ENCODE measurements at regions not wholly inside any gene's neighbourhood (a gene's known extent, or its start where the extent isn't known, plus 50 kb on each side); places are given as distances from the start of the nearest gene placed in this dataset.

GRCh38 chr7:94266238-94266644 lies 128.5 kb upstream of the COL1A2 start:
- WGBS (ENCODE audit: low lambda C conversion rate) = 79% methylated on average over 3 of the region's 3 CpGs
- POLR2A ChIA-PET = no interaction called here

GRCh38 chr7:94270772-94271171 lies 123.9 kb upstream of the COL1A2 start:
- H3K9me2 ChIP-seq = no peaks in the 10 kb centered on the region
- 87% methylated on average over 1 of the region's 1 CpG for WGBS (ENCODE audit: low lambda C conversion rate)

More at GRCh38 chr7:94266238-94266644, 128.5 kb upstream of the COL1A2 start:
- H3K4me3 ChIP-seq (ENCODE audit: low read depth in 2 of 2, low read length in 1 of 2) = no peak overlapping the region
- H3K9me3 ChIP-seq = no peaks in the 10 kb centered on the region
- no peaks in the 10 kb centered on the region for H3K9me2 ChIP-seq
- no peaks in the 10 kb centered on the region for H3F3A ChIP-seq (replicated peaks; ENCODE audit: insufficient read depth)
- H3K79me2 ChIP-seq (ENCODE audit: insufficient read depth) = no peaks in the 10 kb centered on the region
- H3K27me3 ChIP-seq (ENCODE audit: insufficient read depth) = no peaks in the 10 kb centered on the region
- no peaks in the 10 kb centered on the region for H4K20me1 ChIP-seq (ENCODE audit: insufficient read depth)
- no peak overlapping the region for H3K9ac ChIP-seq
- DNase-seq = no peak
- no peaks in the 10 kb centered on the region for H3K36me3 ChIP-seq (replicated peaks in 1 of 2; ENCODE audit: control insufficient read depth in 1 of 2, insufficient read depth in 2 of 2, low read length in 1 of 2)
- no peak overlapping the region for H3K27ac ChIP-seq (ENCODE audit: low read depth in 2 of 2, low read length in 1 of 2)
- H2AFZ ChIP-seq (ENCODE audit: low read depth) = no peak overlapping the region
- H3K4me1 ChIP-seq (ENCODE audit: control insufficient read depth in 1 of 2, insufficient read depth in 2 of 2, low read depth in 1 of 2, low read length in 1 of 2) = peaks cover 3 to 6% of the 10 kb centered on the region in 2 experiments; a peak in 3 of 4 replicates
- H3K4me2 ChIP-seq = no peak overlapping the region
- CTCF ChIA-PET = interaction anchor here (0.5 to 0.8 kb wide), 2 partner anchors 170 to 665 kb away, joined by 3 read pairs; no protein-coding TSS in a partner anchor
- TF ChIP-seq SMC3 (IDR thresholded peaks at IDR 0.05; ENCODE audit: low read depth, low read length) (no peak), POLR2AphosphoS5 (IDR thresholded peaks at IDR 0.05; ENCODE audit: low read depth, low read length) (no peak), MAX (IDR thresholded peaks at IDR 0.05; ENCODE audit: low read depth) (no peak), CHD2 (IDR thresholded peaks at IDR 0.05; ENCODE audit: low read length, partially characterized antibody) (no peak), MXI1 (IDR thresholded peaks at IDR 0.05; ENCODE audit: low read depth, low read length) (no peak), USF2 (IDR thresholded peaks at IDR 0.05; ENCODE audit: borderline replicate concordance, low read depth, low read length) (no peak), ELF1 (IDR thresholded peaks at IDR 0.05) (no peak), YY1 (IDR thresholded peaks at IDR 0.05; ENCODE audit: low read depth) (no peak), GABPA (IDR thresholded peaks at IDR 0.05; ENCODE audit: low read depth) (no peak)

More at GRCh38 chr7:94270772-94271171, 123.9 kb upstream of the COL1A2 start:
- Histone ChIP-seq H3K27ac (ENCODE audit: low read depth in 2 of 2, low read length in 1 of 2) (no peak overlapping the region), H3K4me3 (ENCODE audit: low read depth in 2 of 2, low read length in 1 of 2) (no peak overlapping the region), H4K20me1 (ENCODE audit: insufficient read depth) (no peaks in the 10 kb centered on the region), H3F3A (replicated peaks; ENCODE audit: insufficient read depth) (no peaks in the 10 kb centered on the region), H3K9ac (no peak overlapping the region), H3K4me2 (no peak overlapping the region), H3K9me3 (no peaks in the 10 kb centered on the region), H3K4me1 (ENCODE audit: control insufficient read depth in 1 of 2, insufficient read depth in 2 of 2, low read depth in 1 of 2, low read length in 1 of 2) (peaks cover 0 to 5% of the 10 kb centered on the region in 2 experiments; a peak in 3 of 4 replicates), H3K27me3 (ENCODE audit: insufficient read depth) (no peaks in the 10 kb centered on the region), H3K79me2 (ENCODE audit: insufficient read depth) (no peaks in the 10 kb centered on the region), H2AFZ (ENCODE audit: low read depth) (no peak overlapping the region), H3K36me3 (replicated peaks in 1 of 2; ENCODE audit: control insufficient read depth in 1 of 2, insufficient read depth in 2 of 2, low read length in 1 of 2) (peaks cover 0 to 4% of the 10 kb centered on the region in 2 experiments)
- CTCF ChIA-PET = interaction anchor here (0.9 to 1.5 kb wide), 2 partner anchors 36 to 166 kb away, joined by 3 read pairs; no protein-coding TSS in a partner anchor
- TF ChIP-seq REST (IDR thresholded peaks at IDR 0.05; ENCODE audit: low read depth, low read length) (no peak), CTCF (IDR thresholded peaks at IDR 0.05) (no peak), PBX3 (IDR thresholded peaks at IDR 0.05) (no peak), NRF1 (IDR thresholded peaks at IDR 0.05; ENCODE audit: low read depth, low read length) (no peak), USF1 (IDR thresholded peaks at IDR 0.05; ENCODE audit: borderline replicate concordance, low read depth) (no peak), GABPA (IDR thresholded peaks at IDR 0.05; ENCODE audit: low read depth) (no peak), RXRA (IDR thresholded peaks at IDR 0.05; ENCODE audit: borderline replicate concordance, low read depth) (no peak), JUND (IDR thresholded peaks at IDR 0.05) (no peak), GATA2 (CRISPR knock-in tag; IDR thresholded peaks at IDR 0.05) (no peak), SIN3A (IDR thresholded peaks at IDR 0.05; ENCODE audit: borderline replicate concordance, low read depth, low read length) (no peak), RAD21 (IDR thresholded peaks at IDR 0.05; ENCODE audit: low read length) (no peak), FOXJ3 (CRISPR knock-in tag; IDR thresholded peaks at IDR 0.05) (no peak), TCF12 (IDR thresholded peaks at IDR 0.05) (no peak), EP300 (IDR thresholded peaks at IDR 0.05; ENCODE audit: borderline replicate concordance in 1 of 2, low read depth in 1 of 2, low read length in 1 of 2) (no peak), RFX5 (IDR thresholded peaks at IDR 0.05; ENCODE audit: low read length) (no peak)
- DNase-seq = no peak
- POLR2A ChIA-PET = no interaction called here

Measured in SK-N-SH (cell line).